GM23248 (cell line): ENCODE measurements at regions not wholly inside any gene's neighbourhood (a gene's known extent, or its start where the extent isn't known, plus 50 kb on each side); places are given as distances from the start of the nearest gene placed in this dataset.

Experiments
- EZH2 ChIP-seq: fragments of 200-600 bp; sonication (generic); IDR thresholded peaks from 2 replicates; pipeline ENCODE4 v1.6.1; 2018; ENCODE audit warnings: antibody characterized with exemption, mild to moderate bottlenecking; ENCODE audit not compliant: insufficient read depth, poor library complexity, severe bottlenecking
- EZH2phosphoT487 ChIP-seq: fragments of 200-600 bp; sonication (generic); IDR thresholded peaks from 2 replicates; pipeline ENCODE4 v1.6.1; 2018; ENCODE audit warnings: antibody characterized with exemption, moderate library complexity, mild to moderate bottlenecking, low read depth; ENCODE audit not compliant: insufficient read depth

DNA sequence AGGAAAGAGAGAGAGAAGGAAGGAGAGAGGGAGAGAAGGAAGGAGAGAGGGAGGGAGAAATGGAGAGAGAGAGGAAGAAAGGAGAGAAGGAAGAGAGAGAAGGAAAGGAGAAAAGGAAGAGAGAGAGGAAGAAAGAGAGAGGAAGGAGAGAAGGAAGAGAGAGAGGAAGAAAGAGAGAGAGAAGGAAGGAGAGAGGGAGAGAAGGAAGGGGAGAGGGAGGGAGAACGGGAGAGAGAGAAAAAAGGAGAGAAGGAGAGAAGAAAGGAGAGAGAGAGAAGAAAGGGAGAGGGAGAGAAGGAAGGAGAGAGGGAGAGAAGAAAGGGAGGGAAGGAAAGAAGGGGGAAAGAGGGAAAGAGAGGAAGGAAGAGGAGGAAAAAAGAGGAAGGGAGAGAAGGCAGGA, 1070.7 kb downstream of the UQCRFS1 start:
- TF ChIP-seq EZH2 (no peak), EZH2phosphoT487 (no peak)
